Head of caudate nucleus (tissue), 42 donors: ENCODE measurements at regions not wholly inside any gene's neighbourhood (a gene's known extent, or its start where the extent isn't known, plus 50 kb on each side); places are given as distances from the start of the nearest gene placed in this dataset.
A peak's percentile ranks its signal among the peaks of the same experiment; 100 is the strongest.
"Not testable (repeated sequence)": the region's sequence is repeated elsewhere in the genome, so short reads cannot be mapped to it uniquely, and the experiment has no call there.

Experiments used
- DNase-seq, 42 donors: peaks; one replicate each; pipeline versions ENCODE4 v3.0.0 to v3.0.0-alpha.2; 2020 to 2021; ENCODE audit warnings: mixed read lengths in 7 of 42
- intact Hi-C: fragments of 100-400 bp; cut with DNase I; formaldehyde crosslinking; loops from one replicate; pipeline ENCODE4 v1.15.0; 2022

DNA sequence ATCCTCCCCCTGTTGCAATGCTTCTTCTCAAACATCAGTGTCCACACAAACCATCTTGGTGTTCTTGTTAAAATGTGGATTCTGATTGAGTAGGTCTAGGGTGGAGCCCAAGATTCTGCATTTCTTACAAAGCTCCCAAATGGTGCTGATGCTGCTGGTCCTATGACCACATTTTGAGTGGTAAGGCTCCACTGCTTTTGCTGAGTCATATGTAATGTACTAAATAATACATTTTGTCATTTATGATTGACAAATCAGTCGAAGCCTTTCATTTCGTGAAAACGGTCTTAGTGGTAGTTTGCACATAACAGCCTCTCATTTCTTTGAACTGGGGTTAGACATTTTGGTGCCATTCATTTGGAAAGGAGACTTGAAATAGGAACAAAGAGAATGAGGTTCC is 286.3 kb upstream of the DPP6 start:
- intact Hi-C loops, DNase-seq: not testable (repeated sequence)

DNA sequence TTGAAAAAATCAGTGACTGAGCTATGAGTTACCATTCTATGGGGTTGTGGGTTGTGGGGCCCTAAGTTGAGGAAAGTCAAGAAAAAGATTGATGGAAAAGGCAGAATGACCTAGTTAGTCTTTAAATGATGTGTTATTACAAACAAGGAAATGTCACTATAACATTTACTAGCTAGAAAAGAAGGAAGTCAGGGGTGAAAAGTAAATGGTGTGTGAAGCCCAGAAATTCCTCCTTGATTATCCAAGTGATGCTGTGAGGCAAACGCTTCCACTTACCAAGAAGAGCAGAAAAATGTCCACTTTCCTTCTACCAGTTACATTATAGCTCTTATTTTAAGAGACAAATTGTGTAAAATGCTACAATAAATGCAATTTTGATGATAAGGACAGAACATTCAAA is 285.3 kb upstream of the DPP6 start:
- intact Hi-C loops, DNase-seq: not testable (repeated sequence)

- DNase-seq, result no peak
- intact Hi-C loops, result no loop called here
These were observed 279.2 kb upstream of the DPP6 start for GRCh38 chr7:153772966-153773365.

DNA sequence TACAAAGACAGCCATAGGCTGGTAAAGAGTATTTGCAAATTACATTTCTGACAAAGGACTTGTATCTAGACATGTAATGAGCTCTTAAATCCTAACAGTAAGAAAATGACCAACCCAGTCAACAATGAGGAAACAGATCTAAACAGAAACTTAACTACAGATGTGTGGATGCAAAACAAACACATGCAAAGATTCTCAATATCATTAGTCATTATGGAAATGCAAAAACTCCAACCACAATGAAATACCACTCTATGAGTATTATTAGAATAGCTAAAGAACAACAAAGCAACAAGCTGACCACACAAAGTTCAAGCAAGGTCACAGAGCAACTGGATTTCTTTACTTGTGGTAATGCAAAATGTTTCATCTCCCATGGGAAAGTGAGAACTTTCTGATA is 275.3 kb upstream of the DPP6 start:
- intact Hi-C loops, DNase-seq: not testable (repeated sequence)

DNA sequence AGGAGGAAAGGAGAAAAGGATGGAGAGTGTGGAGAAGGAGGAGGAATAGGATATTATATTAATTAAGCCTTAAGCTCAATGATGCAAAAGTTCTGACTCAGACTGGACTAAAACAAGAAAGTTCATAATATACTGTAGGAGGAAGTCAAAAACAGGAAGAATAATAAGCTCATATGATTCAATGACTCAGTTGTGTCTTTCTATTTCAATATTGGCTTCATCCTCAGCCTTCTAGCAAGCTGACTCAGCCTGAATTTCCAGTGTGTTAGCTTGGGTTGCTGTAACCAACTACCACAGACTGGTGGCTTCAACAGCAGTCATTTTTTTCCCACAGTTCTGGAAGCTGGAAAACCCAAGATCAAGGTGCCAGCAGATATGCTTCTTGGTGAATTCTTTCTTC is 254.8 kb upstream of the DPP6 start:
- DNase-seq, intact Hi-C loops: not testable (repeated sequence)

DNA sequence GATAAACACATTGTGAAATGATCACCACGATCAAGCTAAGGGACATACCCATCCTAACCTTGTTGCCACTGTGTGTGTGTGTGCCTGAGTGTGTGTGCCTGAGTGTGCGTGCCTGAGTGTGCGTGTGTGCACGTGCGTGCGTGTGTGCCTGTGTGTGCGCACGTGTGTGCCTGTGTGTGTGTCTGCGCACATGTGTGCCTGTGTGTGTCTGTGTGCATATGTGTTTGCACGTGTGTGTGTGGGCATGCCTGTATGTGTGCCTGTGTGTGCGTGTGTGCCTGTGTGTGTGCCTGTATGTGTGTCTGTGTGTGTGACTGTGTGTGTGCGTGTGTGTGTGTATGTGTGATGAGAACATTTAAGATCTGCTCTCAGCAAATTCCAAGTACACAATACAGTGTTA is 244.1 kb upstream of the DPP6 start:
- DNase-seq, result no peak
- intact Hi-C loops, result no loop called here

DNA sequence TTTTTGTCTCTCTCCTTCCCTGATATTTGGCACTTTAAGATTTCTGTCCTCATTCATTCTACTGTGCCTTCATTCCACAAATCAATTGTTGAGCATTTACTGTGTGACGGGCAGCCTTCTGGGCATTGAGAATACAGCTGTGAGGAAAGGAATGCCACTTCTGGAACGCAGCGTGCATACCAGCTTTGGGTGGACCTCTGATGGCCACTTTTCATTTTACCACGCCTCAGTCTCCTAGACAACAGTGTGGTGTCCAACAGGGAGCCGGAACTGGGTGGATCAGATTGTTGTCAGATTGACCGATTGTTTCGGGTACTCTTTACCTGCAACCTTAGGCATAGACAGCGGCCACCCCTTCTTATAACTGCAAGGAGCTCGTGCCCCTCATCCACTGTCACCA is 222.7 kb upstream of the DPP6 start:
- no peak for DNase-seq
- intact Hi-C loops, result no loop called here

GRCh38 chr7:153832160-153832559 is 220.0 kb upstream of the DPP6 start:
- no peak for DNase-seq
- intact Hi-C loops, result no loop called here

DNA sequence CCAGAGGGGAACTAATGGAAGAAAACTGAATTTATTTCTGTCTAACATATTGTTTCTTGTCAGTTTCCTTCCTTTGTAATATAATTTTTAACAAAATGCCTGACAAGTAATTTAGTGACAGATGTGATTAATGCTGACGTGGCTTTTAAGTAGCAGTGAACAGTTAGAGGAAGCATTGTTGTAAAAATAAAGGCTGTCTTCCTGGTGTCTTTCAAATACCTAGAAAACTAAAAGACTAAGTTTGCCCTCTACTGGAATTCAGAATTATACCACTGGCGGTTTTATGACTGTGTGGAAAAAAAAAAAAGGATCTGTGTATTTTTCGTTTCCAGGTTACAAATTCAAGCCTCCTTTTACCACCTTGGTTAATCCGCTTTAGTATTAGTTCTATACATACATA is 217.1 kb upstream of the DPP6 start:
- intact Hi-C loops, result no loop called here
- no peak for DNase-seq

DNA sequence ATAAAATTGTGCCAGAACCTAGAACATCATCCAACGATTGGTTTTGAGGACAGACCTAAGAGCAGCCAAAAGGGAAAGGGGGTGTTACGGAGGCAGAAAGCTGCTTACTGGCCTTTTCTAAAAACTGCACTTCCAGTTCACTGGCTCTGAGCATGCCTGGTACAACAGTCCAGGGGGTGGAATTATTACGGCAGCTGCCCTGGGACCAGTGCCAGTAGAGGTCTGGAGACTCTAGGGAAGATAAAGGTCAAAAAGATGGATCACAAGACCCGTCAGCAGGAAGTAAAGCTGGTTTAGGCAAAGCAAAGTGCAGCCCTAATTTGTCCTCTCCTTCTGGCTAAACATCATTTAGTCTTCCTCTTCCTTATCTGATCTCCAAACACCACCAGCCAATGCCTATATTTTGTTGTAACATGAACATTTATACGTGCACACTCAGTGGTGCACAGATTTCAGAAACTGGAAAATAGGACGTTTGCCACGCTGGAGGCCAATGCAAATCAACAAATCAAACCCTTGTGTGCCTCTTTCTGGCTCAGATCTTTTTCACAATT is 216.4 kb upstream of the DPP6 start:
- no peak for DNase-seq
- intact Hi-C loops, result no loop called here

- intact Hi-C loops, result no loop called here
- no peak for DNase-seq
These were observed 213.6 kb upstream of the DPP6 start for GRCh38 chr7:153838591-153838990.

GRCh38 chr7:153840861-153841260 is 211.3 kb upstream of the DPP6 start:
- intact Hi-C loops, result no loop called here
- DNase-seq, result no peak

DNA sequence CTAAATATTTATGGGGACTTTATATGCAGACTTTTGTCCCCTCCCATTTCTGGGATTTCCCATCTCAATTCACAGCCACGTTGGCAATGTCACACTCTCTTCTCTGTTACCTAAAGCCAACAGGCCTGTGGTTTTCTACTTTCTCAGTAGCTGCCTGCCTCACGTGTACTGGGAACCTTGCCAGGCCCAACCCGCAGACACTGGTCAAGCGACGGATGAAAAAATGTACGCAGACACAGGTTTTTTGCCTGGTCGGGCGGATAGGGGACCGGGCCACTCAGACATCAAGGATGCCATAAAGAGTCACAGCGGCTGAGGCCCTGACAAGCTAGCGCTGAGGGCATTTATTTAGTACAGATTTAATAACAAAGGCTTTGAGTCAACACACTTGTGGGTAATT is 204.4 kb upstream of the DPP6 start:
- intact Hi-C loops, result no loop called here

DNA sequence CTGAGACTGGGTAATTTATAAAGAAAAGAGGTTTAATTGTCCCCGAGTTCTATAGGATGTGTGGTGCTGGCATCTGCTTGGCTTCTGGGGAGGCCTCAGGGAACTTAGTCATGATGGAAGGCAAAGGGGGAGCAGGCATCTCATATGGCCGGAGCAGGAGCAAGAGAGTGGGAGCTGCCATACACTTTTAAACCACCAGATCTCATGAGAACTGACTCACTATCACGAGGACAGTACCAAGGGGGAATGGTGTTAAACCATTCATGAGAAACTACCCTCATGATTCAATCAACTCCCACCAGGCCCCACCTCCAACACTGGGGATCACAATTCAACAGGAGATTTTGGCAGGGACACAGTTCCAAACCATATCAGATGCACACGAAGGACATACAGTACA is 199.9 kb upstream of the DPP6 start:
- DNase-seq, result no peak
- intact Hi-C loops, result no loop called here

More for the DNA sequence above, 204.4 kb upstream of the DPP6 start:
- DNase-seq, result no peak

GRCh38 chr7:153858355-153858754 is 193.8 kb upstream of the DPP6 start:
- intact Hi-C loops, result no loop called here
- no peak for DNase-seq

GRCh38 chr7:153859239-153859638 is 193.0 kb upstream of the DPP6 start:
- no peak for DNase-seq
- intact Hi-C loops, result no loop called here

DNA sequence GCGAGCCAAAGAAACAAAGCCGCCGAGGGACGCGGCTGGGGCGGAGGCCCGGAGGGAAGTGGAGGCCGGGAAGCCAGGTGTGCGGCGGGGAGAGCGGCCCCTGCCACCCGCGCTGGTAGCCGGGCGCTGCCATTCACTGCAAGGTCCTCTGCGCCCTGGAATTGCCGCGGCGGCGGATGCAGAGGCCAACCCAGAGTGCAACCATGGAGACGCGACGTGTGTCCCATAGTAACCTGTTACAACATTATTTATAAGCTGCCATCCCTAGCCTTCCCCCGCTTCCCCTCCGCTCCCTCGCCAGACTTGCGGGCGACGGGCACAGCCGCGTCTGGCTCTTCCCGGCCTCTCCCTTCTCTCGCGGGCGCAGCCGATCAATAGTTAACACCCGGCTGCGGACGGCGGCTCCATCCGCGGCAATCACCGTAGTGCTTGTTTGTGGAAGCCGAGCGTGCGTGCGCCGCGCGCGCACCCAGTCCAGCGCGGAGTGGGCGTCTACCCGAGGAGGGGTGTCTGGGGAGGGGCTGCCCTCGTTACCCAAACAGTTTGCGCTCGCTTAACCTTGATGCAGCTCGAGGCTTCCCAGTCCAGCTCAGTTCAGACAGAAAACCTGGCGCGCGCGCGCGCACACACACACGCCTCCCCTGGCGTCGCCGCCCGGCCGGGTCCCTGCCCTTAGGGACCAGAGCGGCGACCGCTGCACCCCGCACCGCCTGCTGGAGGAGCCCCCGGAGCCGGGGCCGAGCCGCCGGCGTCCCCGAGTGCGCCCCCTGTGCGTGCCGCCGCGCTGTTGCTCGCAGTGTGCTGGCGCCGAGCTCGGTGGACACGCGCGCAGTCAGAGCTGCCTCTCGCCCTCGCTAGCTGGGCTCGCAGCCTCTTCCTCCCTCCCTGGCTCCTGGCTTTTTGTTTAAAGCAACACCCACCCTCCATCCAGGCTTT is 165.4 kb upstream of the DPP6 start:
- DNase-seq, result peak in 34 of 42 donors; percentile 12 to 63 (median 46)
- intact Hi-C loops, result no loop called here

GRCh38 chr7:153887749-153888569 is 164.2 kb upstream of the DPP6 start:
- intact Hi-C loops, result no loop called here
- DNase-seq, result peak in 2 of 42 donors; percentile 9 to 15

GRCh38 chr7:153891990-153892389 is 160.2 kb upstream of the DPP6 start:
- intact Hi-C loops, result no loop called here
- DNase-seq, result no peak

- intact Hi-C loops, result no loop called here
- peak in 2 of 42 donors; percentile 7 to 11 for DNase-seq
These were observed 149.3 kb upstream of the DPP6 start for GRCh38 chr7:153902862-153903261.
